SK-N-SH (cell line): ENCODE measurements at regions not wholly inside any gene's neighbourhood (a gene's known extent, or its start where the extent isn't known, plus 50 kb on each side); places are given as distances from the start of the nearest gene placed in this dataset.
"Not testable (repeated sequence)": the region's sequence is repeated elsewhere in the genome, so short reads cannot be mapped to it uniquely, and the experiment has no call there.

Experiments
- CTCF ChIA-PET: fragments of 300-600, 350-600 bp; formaldehyde crosslinking; extraction: SDS; loops from one replicate; lab custom pipeline; 2021; lab: Yijun Ruan, JAX
- POLR2A ChIA-PET: fragments of 350-600 bp; sonication (Branson Sonifier 250); formaldehyde crosslinking; extraction: SDS; loops from one replicate; lab custom pipeline; 2020; ENCODE audit warnings: antibody characterized with exemption, inconsistent platforms; lab: Yijun Ruan, JAX
- DNase-seq: peaks from one replicate; pipeline ENCODE4 v3.0.0; 2012
- H2AFZ ChIP-seq: fragments of 200-600 bp; sonication (generic); 2 replicates; pipeline ENCODE4 v1.8.1; 2016; ENCODE audit warnings: antibody characterized with exemption, mild to moderate bottlenecking, low read depth
- H3F3A ChIP-seq: fragments of 200-600 bp; sonication (generic); replicated peaks from 2 replicates; pipeline ENCODE3; 2016; ENCODE audit warnings: antibody characterized with exemption, mild to moderate bottlenecking; ENCODE audit not compliant: insufficient read depth
- H3K27ac ChIP-seq, 2 experiments: fragments of 200-500 bp in 1 of 2; fragments of 200-600 bp in 1 of 2; sonication (Bioruptor generic) in 1 of 2; sonication (generic), shearing (Covaris generic) in 1 of 2; 2 replicates each; pipeline versions ENCODE4 v1.5.1 to v1.6.1; 2014 to 2016; ENCODE audit warnings: low read depth in 2 of 2, inconsistent platforms in 1 of 2, low read length in 1 of 2, mild to moderate bottlenecking in 1 of 2, mixed read lengths in 1 of 2
- H3K27me3 ChIP-seq: fragments of 200-600 bp; sonication (generic), shearing (Covaris generic); 2 replicates; pipeline ENCODE4 v1.6.1; 2016; ENCODE audit warnings: mixed run types; ENCODE audit not compliant: insufficient read depth
- H3K36me3 ChIP-seq, 2 experiments: fragments of 200-500 bp in 1 of 2; fragments of 200-600 bp in 1 of 2; sonication (Bioruptor generic) in 1 of 2; sonication (generic) in 1 of 2; replicated peaks in 1 of 2; 2 replicates each; pipeline versions ENCODE3 to v1.5.1; 2014 to 2016; ENCODE audit warnings: low read length in 1 of 2, mild to moderate bottlenecking in 1 of 2; ENCODE audit not compliant: insufficient read depth in 2 of 2, control insufficient read depth in 1 of 2
- H3K4me1 ChIP-seq, 2 experiments: fragments of 200-500 bp in 1 of 2; fragments of 200-600 bp in 1 of 2; sonication (Bioruptor generic) in 1 of 2; sonication (generic), shearing (Covaris generic) in 1 of 2; 2 replicates each; pipeline versions ENCODE4 v1.5.1 to v1.6.1; 2014 to 2016; ENCODE audit warnings: low read depth in 1 of 2, low read length in 1 of 2, mixed run types in 1 of 2; ENCODE audit not compliant: insufficient read depth in 2 of 2, control insufficient read depth in 1 of 2
- H3K4me2 ChIP-seq: fragments of 200-600 bp; sonication (generic), shearing (Covaris generic); 2 replicates; pipeline ENCODE4 v1.6.1; 2017; ENCODE audit warnings: mixed run types
- H3K4me3 ChIP-seq, 2 experiments: fragments of 200-500 bp in 1 of 2; fragments of 200-600 bp in 1 of 2; sonication (Bioruptor generic) in 1 of 2; sonication (generic), shearing (Covaris generic) in 1 of 2; 2 replicates each; pipeline versions ENCODE4 v1.5.1 to v1.8.1; 2014 to 2016; ENCODE audit warnings: low read depth in 2 of 2, inconsistent platforms in 1 of 2, low read length in 1 of 2, mild to moderate bottlenecking in 1 of 2, mixed read lengths in 1 of 2, moderate library complexity in 1 of 2
- H3K79me2 ChIP-seq: fragments of 200-600 bp; sonication (generic); 2 replicates; pipeline ENCODE4 v1.8.1; 2017; ENCODE audit warnings: mild to moderate bottlenecking; ENCODE audit not compliant: insufficient read depth
- H3K9ac ChIP-seq: fragments of 200-600 bp; sonication (generic); 2 replicates; pipeline ENCODE4 v1.6.1; 2017; ENCODE audit warnings: mixed run types
- H3K9me2 ChIP-seq: fragments of 200-600 bp; sonication (generic); 2 replicates; pipeline ENCODE4 v1.6.1; 2017; ENCODE audit warnings: mixed run types
- H3K9me3 ChIP-seq: fragments of 200-600 bp; sonication (generic); 2 replicates; pipeline ENCODE4 v1.6.1; 2017; ENCODE audit warnings: mixed run types, mild to moderate bottlenecking, moderate library complexity
- H4K20me1 ChIP-seq: fragments of 200-600 bp; sonication (generic); 2 replicates; pipeline ENCODE4 v1.6.1; 2017; ENCODE audit warnings: mild to moderate bottlenecking, mixed run types; ENCODE audit not compliant: insufficient read depth
- ELF1 ChIP-seq: IDR thresholded peaks from 2 replicates; pipeline ENCODE4 v1.4.0; 2012
- EP300 ChIP-seq, 2 experiments: IDR thresholded peaks; 2 replicates each; pipeline versions ENCODE4 v1.4.0 to v1.6.1; 2012; ENCODE audit warnings: borderline replicate concordance in 1 of 2, low read depth in 1 of 2, low read length in 1 of 2
- FOSL2 ChIP-seq: IDR thresholded peaks from 2 replicates; pipeline ENCODE4 v1.4.0; 2012; ENCODE audit warnings: low read depth, mild to moderate bottlenecking, moderate library complexity, borderline replicate concordance
- FOXJ3 ChIP-seq: sonication (generic); formaldehyde crosslinking; IDR thresholded peaks from 2 replicates; pipeline ENCODE4 v1.5.1; 2020; ENCODE audit warnings: mild to moderate bottlenecking, missing genetic modification reagents
- GATA2 ChIP-seq: sonication (generic); formaldehyde crosslinking; IDR thresholded peaks from 2 replicates; pipeline ENCODE4 v1.5.0; 2020; ENCODE audit warnings: mild to moderate bottlenecking, missing genetic modification reagents
- JUND ChIP-seq: IDR thresholded peaks from 2 replicates; pipeline ENCODE4 v1.4.0; 2012
- NFIC ChIP-seq: IDR thresholded peaks from 2 replicates; pipeline ENCODE4 v1.4.0; 2012; ENCODE audit warnings: borderline replicate concordance
- NRF1 ChIP-seq: IDR thresholded peaks from 2 replicates; pipeline ENCODE4 v1.6.1; 2012; ENCODE audit warnings: low read depth, mild to moderate bottlenecking, low read length
- POLR2AphosphoS5 ChIP-seq: IDR thresholded peaks from 2 replicates; pipeline ENCODE4 v1.6.1; 2012; ENCODE audit warnings: low read depth, low read length
- RCOR1 ChIP-seq: fragments of 150-350 bp; IDR thresholded peaks from 2 replicates; pipeline ENCODE4 v1.6.1; 2017; ENCODE audit warnings: antibody characterized with exemption, low read length
- RXRA ChIP-seq: IDR thresholded peaks from 2 replicates; pipeline ENCODE4 v1.4.0; 2012; ENCODE audit warnings: low read depth, mild to moderate bottlenecking, borderline replicate concordance
- SIN3A ChIP-seq: IDR thresholded peaks from 2 replicates; pipeline ENCODE4 v1.6.1; 2012; ENCODE audit warnings: low read depth, mild to moderate bottlenecking, low read length, moderate library complexity, borderline replicate concordance
- TAF1 ChIP-seq: IDR thresholded peaks from 2 replicates; pipeline ENCODE4 v1.6.1; 2012; ENCODE audit warnings: low read depth, mild to moderate bottlenecking, low read length, moderate library complexity, borderline replicate concordance
- TCF12 ChIP-seq: IDR thresholded peaks from 2 replicates; pipeline ENCODE4 v1.4.0; 2012
- TEAD4 ChIP-seq: IDR thresholded peaks from 2 replicates; pipeline ENCODE4 v1.4.0; 2012; ENCODE audit warnings: mild to moderate bottlenecking, borderline replicate concordance; ENCODE audit not compliant: insufficient read depth
- YY1 ChIP-seq: IDR thresholded peaks from 2 replicates; pipeline ENCODE4 v1.4.0; 2012; ENCODE audit warnings: low read depth, mild to moderate bottlenecking
- WGBS: methylation state at CpG from one replicate; pipeline ENCODE4 v1.1.6; 2017; ENCODE audit warnings: low lambda C conversion rate; 5-methylcytosine and 5-hydroxymethylcytosine counted together
- TF ChIP-seq, protein P1 (sequence below): IDR thresholded peaks from 2 replicates; pipeline ENCODE4 v1.4.0; 2012; ENCODE audit warnings: low read depth, borderline replicate concordance
- TF ChIP-seq, protein P2 (sequence below): IDR thresholded peaks from 2 replicates; pipeline ENCODE4 v1.4.0; 2012; ENCODE audit warnings: low read depth

- H3K4me3 ChIP-seq: no peak overlapping the region
- no peak overlapping the region for H3K27ac ChIP-seq
- WGBS: 87% methylated on average over 3 of the region's 3 CpGs
- H3K4me2 ChIP-seq: no peak overlapping the region
- no peaks in the 10 kb centered on the region for H3K36me3 ChIP-seq
- POLR2A ChIA-PET: no interaction called here
- no peaks in the 10 kb centered on the region for H3K9me2 ChIP-seq
- no peak for DNase-seq
- H2AFZ ChIP-seq: no peak overlapping the region
- H3F3A ChIP-seq: no peaks in the 10 kb centered on the region
- H3K4me1 ChIP-seq: no peaks in the 10 kb centered on the region
- H3K79me2 ChIP-seq: no peaks in the 10 kb centered on the region
- H3K27me3 ChIP-seq: no peaks in the 10 kb centered on the region
- TF ChIP-seq POLR2AphosphoS5: no peak
- TF ChIP-seq FOXJ3: no peak
- no peak for TF ChIP-seq ELF1
- no peak for TF ChIP-seq TCF12
- TF ChIP-seq JUND: no peak
- TF ChIP-seq SIN3A: no peak
- no peak for TF ChIP-seq YY1
- TF ChIP-seq EP300 (IDR thresholded peaks at IDR 0.05; ENCODE audit: borderline replicate concordance in 1 of 2, low read depth in 1 of 2, low read length in 1 of 2): no peak
- no peak for TF ChIP-seq TEAD4
- no peak for TF ChIP-seq FOSL2
- TF ChIP-seq, protein P1, sequence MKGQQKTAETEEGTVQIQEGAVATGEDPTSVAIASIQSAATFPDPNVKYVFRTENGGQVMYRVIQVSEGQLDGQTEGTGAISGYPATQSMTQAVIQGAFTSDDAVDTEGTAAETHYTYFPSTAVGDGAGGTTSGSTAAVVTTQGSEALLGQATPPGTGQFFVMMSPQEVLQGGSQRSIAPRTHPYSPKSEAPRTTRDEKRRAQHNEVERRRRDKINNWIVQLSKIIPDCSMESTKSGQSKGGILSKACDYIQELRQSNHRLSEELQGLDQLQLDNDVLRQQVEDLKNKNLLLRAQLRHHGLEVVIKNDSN: no peak
- TF ChIP-seq, protein P2, sequence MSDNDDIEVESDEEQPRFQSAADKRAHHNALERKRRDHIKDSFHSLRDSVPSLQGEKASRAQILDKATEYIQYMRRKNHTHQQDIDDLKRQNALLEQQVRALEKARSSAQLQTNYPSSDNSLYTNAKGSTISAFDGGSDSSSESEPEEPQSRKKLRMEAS: no peak
- TF ChIP-seq, all 33 proteins: peak for 0
- H4K20me1 ChIP-seq: no peaks in the 10 kb centered on the region
- CTCF ChIA-PET: interaction anchor here (0.6 to 1.2 kb wide), 2 partner anchors 18 to 630 kb away, joined by 3 read pairs; no protein-coding TSS in a partner anchor
- no peaks in the 10 kb centered on the region for H3K9me3 ChIP-seq
- no peak overlapping the region for H3K9ac ChIP-seq
Measured at GRCh38 chr13:34383728-34384127, 558.3 kb upstream of the NBEA start.

DNA sequence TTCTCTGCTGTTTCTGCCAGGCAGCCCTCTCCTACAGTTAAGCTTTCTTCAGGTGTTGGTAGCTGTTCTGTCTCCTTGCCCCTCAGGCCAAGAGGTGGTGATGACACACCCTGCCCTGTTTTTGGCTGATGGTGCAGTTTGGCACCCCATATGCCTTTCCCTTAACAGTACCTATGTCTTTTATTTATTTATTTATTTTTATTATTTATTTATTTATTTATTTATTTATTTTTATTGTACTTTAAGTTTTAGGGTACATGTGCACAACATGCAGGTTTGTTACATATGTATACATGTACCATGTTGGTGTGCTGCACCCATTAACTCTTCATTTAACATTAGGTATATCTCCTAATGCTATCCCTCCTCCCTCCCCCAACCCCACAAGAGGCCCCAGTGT is 555.8 kb upstream of the NBEA start:
- H3K79me2 ChIP-seq, POLR2A ChIA-PET, H3K9me2 ChIP-seq, H3K27me3 ChIP-seq, H3K4me2 ChIP-seq, CTCF ChIA-PET, H3F3A ChIP-seq, H3K9ac ChIP-seq, H3K27ac ChIP-seq, DNase-seq, H3K4me1 ChIP-seq, H3K9me3 ChIP-seq, H3K36me3 ChIP-seq, H3K4me3 ChIP-seq, H2AFZ ChIP-seq, H4K20me1 ChIP-seq: not testable (repeated sequence)

- H3K9me3 ChIP-seq: peaks cover 14% of the 10 kb centered on the region; the same call in 1 of the 2 replicates
- no peak for DNase-seq
- no peaks in the 10 kb centered on the region for H3K27me3 ChIP-seq
- no peaks in the 10 kb centered on the region for H3K4me1 ChIP-seq
- TF ChIP-seq EP300 (IDR thresholded peaks at IDR 0.05; ENCODE audit: borderline replicate concordance in 1 of 2, low read depth in 1 of 2, low read length in 1 of 2) (no peak), SIN3A (no peak), FOXJ3 (no peak), TAF1 (no peak), TEAD4 (no peak), NFIC (no peak), FOSL2 (peak; percentile 21; the same call in 1 of the 2 replicates), RCOR1 (no peak), GATA2 (CRISPR knock-in tag) (no peak), JUND (peak; percentile 18; the same call in 1 of the 2 replicates), NRF1 (no peak), RXRA (peak; percentile 11; the same call in 1 of the 2 replicates)
- H3K4me3 ChIP-seq: no peak overlapping the region
- ChIA-PET POLR2A (no interaction called here), CTCF (interaction anchor here (0.6 kb wide), 1 partner anchor 599 kb away, joined by 4 read pairs; no protein-coding TSS in a partner anchor)
- no peaks in the 10 kb centered on the region for H4K20me1 ChIP-seq
- H2AFZ ChIP-seq: no peak overlapping the region
- H3K79me2 ChIP-seq: no peaks in the 10 kb centered on the region
- H3K4me2 ChIP-seq: no peak overlapping the region
- peaks cover 2% of the 10 kb centered on the region for H3F3A ChIP-seq
- H3K9me2 ChIP-seq: no peaks in the 10 kb centered on the region
- no peaks in the 10 kb centered on the region for H3K36me3 ChIP-seq
- no peak overlapping the region for H3K27ac ChIP-seq
- H3K9ac ChIP-seq: no peak overlapping the region
- 80% methylated on average over 2 of the region's 2 CpGs for WGBS
Measured at GRCh38 chr13:34391076-34391475, 551.0 kb upstream of the NBEA start.
